ENCODE measurements at regions not wholly inside any gene's neighbourhood (a gene's known extent, or its start where the extent isn't known, plus 50 kb on each side); places are given as distances from the start of the nearest gene placed in this dataset.

DNA sequence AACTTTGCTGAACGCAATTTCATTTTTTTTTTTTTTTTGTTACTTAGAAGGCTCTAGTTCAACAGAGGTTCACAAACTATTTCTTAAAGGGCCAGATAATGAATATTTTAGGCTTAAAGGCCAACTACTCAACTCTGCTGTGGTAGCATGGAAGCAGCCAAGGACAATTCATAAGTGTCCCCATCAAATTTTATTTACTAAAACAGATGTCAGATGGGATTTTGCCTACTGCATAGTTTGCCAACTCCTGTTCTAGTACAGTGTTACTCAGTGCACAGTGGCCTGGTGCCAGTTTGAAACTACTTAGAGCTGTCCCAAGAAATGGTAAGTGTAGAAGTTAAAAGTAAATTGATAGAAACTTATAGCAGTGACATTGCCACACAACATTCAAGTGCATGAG, 949.4 kb upstream of the FANCL start:
- no TSS peak for BruUV-seq (replicated peaks)
- ATAC-seq (no peak), DNase-seq (ENCODE audit: low read depth, low spot score) (no peak)
- TF ChIP-seq, protein P1, sequence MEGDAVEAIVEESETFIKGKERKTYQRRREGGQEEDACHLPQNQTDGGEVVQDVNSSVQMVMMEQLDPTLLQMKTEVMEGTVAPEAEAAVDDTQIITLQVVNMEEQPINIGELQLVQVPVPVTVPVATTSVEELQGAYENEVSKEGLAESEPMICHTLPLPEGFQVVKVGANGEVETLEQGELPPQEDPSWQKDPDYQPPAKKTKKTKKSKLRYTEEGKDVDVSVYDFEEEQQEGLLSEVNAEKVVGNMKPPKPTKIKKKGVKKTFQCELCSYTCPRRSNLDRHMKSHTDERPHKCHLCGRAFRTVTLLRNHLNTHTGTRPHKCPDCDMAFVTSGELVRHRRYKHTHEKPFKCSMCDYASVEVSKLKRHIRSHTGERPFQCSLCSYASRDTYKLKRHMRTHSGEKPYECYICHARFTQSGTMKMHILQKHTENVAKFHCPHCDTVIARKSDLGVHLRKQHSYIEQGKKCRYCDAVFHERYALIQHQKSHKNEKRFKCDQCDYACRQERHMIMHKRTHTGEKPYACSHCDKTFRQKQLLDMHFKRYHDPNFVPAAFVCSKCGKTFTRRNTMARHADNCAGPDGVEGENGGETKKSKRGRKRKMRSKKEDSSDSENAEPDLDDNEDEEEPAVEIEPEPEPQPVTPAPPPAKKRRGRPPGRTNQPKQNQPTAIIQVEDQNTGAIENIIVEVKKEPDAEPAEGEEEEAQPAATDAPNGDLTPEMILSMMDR (IDR thresholded peaks at IDR 0.05) = no peak
- TF ChIP-seq, protein P2, sequence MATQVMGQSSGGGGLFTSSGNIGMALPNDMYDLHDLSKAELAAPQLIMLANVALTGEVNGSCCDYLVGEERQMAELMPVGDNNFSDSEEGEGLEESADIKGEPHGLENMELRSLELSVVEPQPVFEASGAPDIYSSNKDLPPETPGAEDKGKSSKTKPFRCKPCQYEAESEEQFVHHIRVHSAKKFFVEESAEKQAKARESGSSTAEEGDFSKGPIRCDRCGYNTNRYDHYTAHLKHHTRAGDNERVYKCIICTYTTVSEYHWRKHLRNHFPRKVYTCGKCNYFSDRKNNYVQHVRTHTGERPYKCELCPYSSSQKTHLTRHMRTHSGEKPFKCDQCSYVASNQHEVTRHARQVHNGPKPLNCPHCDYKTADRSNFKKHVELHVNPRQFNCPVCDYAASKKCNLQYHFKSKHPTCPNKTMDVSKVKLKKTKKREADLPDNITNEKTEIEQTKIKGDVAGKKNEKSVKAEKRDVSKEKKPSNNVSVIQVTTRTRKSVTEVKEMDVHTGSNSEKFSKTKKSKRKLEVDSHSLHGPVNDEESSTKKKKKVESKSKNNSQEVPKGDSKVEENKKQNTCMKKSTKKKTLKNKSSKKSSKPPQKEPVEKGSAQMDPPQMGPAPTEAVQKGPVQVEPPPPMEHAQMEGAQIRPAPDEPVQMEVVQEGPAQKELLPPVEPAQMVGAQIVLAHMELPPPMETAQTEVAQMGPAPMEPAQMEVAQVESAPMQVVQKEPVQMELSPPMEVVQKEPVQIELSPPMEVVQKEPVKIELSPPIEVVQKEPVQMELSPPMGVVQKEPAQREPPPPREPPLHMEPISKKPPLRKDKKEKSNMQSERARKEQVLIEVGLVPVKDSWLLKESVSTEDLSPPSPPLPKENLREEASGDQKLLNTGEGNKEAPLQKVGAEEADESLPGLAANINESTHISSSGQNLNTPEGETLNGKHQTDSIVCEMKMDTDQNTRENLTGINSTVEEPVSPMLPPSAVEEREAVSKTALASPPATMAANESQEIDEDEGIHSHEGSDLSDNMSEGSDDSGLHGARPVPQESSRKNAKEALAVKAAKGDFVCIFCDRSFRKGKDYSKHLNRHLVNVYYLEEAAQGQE (IDR thresholded peaks at IDR 0.05; ENCODE audit: insufficient read depth in 1 of 2, low read depth in 2 of 2, low read length in 1 of 2) = no peak
- no peak for TF ChIP-seq POLR2AphosphoS5 (IDR thresholded peaks at IDR 0.05; ENCODE audit: low read depth, low read length)
- no peak for TF ChIP-seq SIN3A (IDR thresholded peaks at IDR 0.05; ENCODE audit: borderline replicate concordance, insufficient read depth, low read depth, low read length)
- no peak for TF ChIP-seq TCF7L2 (IDR thresholded peaks at IDR 0.05; ENCODE audit: low read depth, low read length)
- no peaks in the 10 kb centered on the region for H3K9me3 ChIP-seq (ENCODE audit: control insufficient read depth, insufficient read depth, low read depth, low read length)
- H3K4me3 ChIP-seq (ENCODE audit: low read depth in 2 of 2, low read length in 2 of 2) = no peak overlapping the region
- CTCF ChIA-PET = no interaction called here
- in situ Hi-C loops (cut with HindIII; ENCODE audit: low pct_unique_long_range_greater_than_20kb, low sequenced_read_pairs) = no loop called here
- intact Hi-C loops (cut with micrococcal nuclease; ENCODE audit: unreplicated experiment) = no loop called here
- no peak overlapping the region for H3K27ac ChIP-seq (ENCODE audit: low read length)
- no peaks in the 10 kb centered on the region for H3K36me3 ChIP-seq (ENCODE audit: control insufficient read depth, insufficient read depth, low read length)
- H3K4me1 ChIP-seq (ENCODE audit: control insufficient read depth, insufficient read depth, low read length) = no peaks in the 10 kb centered on the region
- POLR2A ChIA-PET = no interaction called here
- no peaks in the 10 kb centered on the region for H3K27me3 ChIP-seq (ENCODE audit: control insufficient read depth, insufficient read depth, low read length)

DNA sequence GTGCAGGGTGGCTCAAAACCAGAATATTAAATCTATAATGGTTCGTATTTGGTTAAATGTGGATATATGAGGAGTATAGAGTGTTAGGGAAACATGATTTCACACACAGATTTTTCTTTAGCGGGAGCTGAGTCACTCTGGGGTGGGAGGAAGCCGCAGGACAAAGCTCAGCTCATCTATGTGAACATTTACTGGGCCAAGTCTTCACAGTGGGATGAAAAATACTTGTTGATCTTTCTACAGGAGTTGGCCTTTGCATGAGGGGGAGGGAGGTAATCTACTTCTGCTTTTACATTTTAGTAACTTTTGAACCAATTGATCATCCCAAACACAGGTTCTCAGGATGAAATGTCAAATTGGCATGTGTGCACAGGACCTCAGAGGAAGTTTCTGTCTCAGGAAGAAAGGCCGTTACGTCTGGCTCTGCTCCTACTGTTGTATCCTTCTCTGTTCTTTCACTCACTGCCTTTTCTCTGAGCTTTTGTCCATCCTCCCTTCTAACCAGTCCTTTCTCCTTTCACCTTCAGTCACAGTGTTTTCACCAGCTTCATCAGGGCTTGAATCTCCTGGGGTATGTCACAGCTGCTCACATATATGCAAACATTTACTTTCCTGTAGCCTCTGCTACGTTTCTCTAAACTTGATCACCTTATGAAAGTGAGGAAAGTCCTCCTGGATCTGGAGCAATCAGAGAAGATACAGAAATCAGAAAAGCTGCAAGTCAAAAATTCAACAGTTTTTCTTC, 943.3 kb upstream of the FANCL start:
- no peaks in the 10 kb centered on the region for H3K27me3 ChIP-seq (ENCODE audit: control insufficient read depth, insufficient read depth, low read length)
- H3K36me3 ChIP-seq (ENCODE audit: control insufficient read depth, insufficient read depth, low read length) = no peaks in the 10 kb centered on the region
- H3K4me3 ChIP-seq (ENCODE audit: low read depth in 2 of 2, low read length in 2 of 2) = no peak overlapping the region
- H3K4me1 ChIP-seq (ENCODE audit: control insufficient read depth, insufficient read depth, low read length) = no peaks in the 10 kb centered on the region
- TF ChIP-seq POLR2AphosphoS5 (IDR thresholded peaks at IDR 0.05; ENCODE audit: low read depth, low read length) (no peak), SIN3A (IDR thresholded peaks at IDR 0.05; ENCODE audit: borderline replicate concordance, insufficient read depth, low read depth, low read length) (no peak), TCF7L2 (IDR thresholded peaks at IDR 0.05; ENCODE audit: low read depth, low read length) (no peak)
- TF ChIP-seq, protein P2 (IDR thresholded peaks at IDR 0.05; ENCODE audit: insufficient read depth in 1 of 2, low read depth in 2 of 2, low read length in 1 of 2) = no peak
- TF ChIP-seq, protein P1 (IDR thresholded peaks at IDR 0.05) = no peak
- no TSS peak for BruUV-seq (replicated peaks)
- intact Hi-C loops (cut with micrococcal nuclease; ENCODE audit: unreplicated experiment) (no loop called here), in situ Hi-C loops (cut with HindIII; ENCODE audit: low pct_unique_long_range_greater_than_20kb, low sequenced_read_pairs) (no loop called here)
- DNase-seq (ENCODE audit: low read depth, low spot score) (no peak), ATAC-seq (no peak)
- ChIA-PET CTCF (no interaction called here), POLR2A (no interaction called here)
- H3K9me3 ChIP-seq (ENCODE audit: control insufficient read depth, insufficient read depth, low read depth, low read length) = no peaks in the 10 kb centered on the region
- H3K27ac ChIP-seq (ENCODE audit: low read length) = no peak overlapping the region
